ENCODE measurements at regions not wholly inside any gene's neighbourhood (a gene's known extent, or its start where the extent isn't known, plus 50 kb on each side); places are given as distances from the start of the nearest gene placed in this dataset.
A peak's percentile ranks its signal among the peaks of the same experiment; 100 is the strongest.

DNA sequence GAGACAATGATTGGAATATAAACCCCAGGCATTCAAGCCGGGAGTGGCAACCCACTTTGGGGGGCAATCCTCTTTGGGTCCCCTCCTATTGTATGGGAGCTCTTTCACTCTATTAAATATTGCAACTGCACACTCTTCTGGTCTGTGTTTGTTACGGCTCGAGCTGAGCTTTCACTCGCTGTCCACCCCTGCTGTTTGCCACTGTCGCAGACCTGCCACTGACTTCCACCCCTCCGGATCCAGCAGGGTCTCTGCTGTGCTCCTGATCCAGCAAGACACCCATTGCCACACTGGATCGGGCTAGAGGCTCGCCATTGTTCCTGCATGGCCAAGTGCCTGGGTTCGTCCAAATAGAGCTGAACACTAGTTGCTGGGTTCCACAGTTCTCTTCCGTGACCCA lies 222.8 kb upstream of the MANEA start:
- Histone ChIP-seq H3K4me3 (replicated peaks in 1 of 4; ENCODE audit: control extremely low read depth in 1 of 4, insufficient read depth in 1 of 4, low read depth in 3 of 4, low read length in 4 of 4) (no peak overlapping the region), H3K4me1 (ENCODE audit: control insufficient read depth, extremely low read depth, insufficient read depth, low read length) (no peaks in the 10 kb centered on the region), H3K27ac (ENCODE audit: insufficient read depth, low read length) (no peak overlapping the region), H3K79me2 (ENCODE audit: control insufficient read depth, insufficient read depth, low read length) (no peaks in the 10 kb centered on the region), H3K9ac (ENCODE audit: insufficient read depth, low read length) (no peak overlapping the region), H2AFZ (ENCODE audit: low read length) (no peak overlapping the region), H3K36me3 (ENCODE audit: control insufficient read depth, insufficient read depth, low read length) (no peaks in the 10 kb centered on the region), H3K4me2 (ENCODE audit: extremely low read depth, insufficient read depth, low read length) (no peak overlapping the region), H4K20me1 (ENCODE audit: control insufficient read depth, extremely low read depth, insufficient read depth, low read length) (no peaks in the 10 kb centered on the region), H3K9me3 (ENCODE audit: control insufficient read depth, insufficient read depth, low read depth, low read length) (no peaks in the 10 kb centered on the region), H3K27me3 (ENCODE audit: control insufficient read depth, insufficient read depth, low read length) (no peaks in the 10 kb centered on the region)
- TF ChIP-seq, protein P1, sequence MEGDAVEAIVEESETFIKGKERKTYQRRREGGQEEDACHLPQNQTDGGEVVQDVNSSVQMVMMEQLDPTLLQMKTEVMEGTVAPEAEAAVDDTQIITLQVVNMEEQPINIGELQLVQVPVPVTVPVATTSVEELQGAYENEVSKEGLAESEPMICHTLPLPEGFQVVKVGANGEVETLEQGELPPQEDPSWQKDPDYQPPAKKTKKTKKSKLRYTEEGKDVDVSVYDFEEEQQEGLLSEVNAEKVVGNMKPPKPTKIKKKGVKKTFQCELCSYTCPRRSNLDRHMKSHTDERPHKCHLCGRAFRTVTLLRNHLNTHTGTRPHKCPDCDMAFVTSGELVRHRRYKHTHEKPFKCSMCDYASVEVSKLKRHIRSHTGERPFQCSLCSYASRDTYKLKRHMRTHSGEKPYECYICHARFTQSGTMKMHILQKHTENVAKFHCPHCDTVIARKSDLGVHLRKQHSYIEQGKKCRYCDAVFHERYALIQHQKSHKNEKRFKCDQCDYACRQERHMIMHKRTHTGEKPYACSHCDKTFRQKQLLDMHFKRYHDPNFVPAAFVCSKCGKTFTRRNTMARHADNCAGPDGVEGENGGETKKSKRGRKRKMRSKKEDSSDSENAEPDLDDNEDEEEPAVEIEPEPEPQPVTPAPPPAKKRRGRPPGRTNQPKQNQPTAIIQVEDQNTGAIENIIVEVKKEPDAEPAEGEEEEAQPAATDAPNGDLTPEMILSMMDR (conservative IDR thresholded peaks at IDR 0.05 in 1 of 2, IDR thresholded peaks at IDR 0.05 in 1 of 2; ENCODE audit: low read depth in 1 of 2, low read length in 2 of 2), result no peak
- TF ChIP-seq EZH2 (IDR thresholded peaks at IDR 0.05; ENCODE audit: low read length, missing control alignments), result no peak
- DNase-seq (ENCODE audit: low read depth in 2 of 2), result no peak

DNA sequence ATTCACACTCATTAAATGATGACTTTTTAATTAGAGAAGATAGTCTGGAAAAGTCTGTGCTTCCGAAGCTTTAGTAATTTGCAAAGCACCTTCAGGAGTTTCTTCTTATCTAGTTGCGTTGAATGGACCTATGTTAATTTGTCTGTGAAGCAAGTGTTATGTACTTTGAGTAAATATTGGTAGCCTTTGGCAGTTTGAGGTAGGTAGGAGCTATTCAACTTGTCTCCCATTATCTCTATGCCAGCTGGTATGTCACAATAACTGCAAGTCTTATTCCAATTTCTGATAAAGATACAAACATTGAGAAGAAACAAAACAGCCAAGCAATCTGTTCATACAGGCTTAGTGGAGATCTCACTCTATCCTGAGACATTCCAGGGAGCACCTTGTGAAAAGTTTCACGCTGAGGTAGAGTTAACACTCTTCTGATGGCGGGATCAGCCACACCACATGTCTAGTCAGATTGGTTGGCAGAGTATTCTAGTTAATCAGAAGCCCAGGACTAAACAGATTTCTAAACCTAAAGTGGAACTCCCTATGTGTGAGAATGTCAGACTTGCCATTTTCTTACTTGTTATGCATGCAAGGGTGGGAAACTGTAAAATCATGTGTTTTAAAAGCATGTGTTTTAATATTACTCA lies 219.8 kb upstream of the MANEA start:
- no peak overlapping the region for H3K4me2 ChIP-seq (ENCODE audit: extremely low read depth, insufficient read depth, low read length)
- H3K36me3 ChIP-seq (ENCODE audit: control insufficient read depth, insufficient read depth, low read length), result no peaks in the 10 kb centered on the region
- no peaks in the 10 kb centered on the region for H3K9me3 ChIP-seq (ENCODE audit: control insufficient read depth, insufficient read depth, low read depth, low read length)
- no peak overlapping the region for H3K27ac ChIP-seq (ENCODE audit: insufficient read depth, low read length)
- no peak for DNase-seq (ENCODE audit: low read depth in 2 of 2)
- H3K27me3 ChIP-seq (ENCODE audit: control insufficient read depth, insufficient read depth, low read length), result no peaks in the 10 kb centered on the region
- H2AFZ ChIP-seq (ENCODE audit: low read length), result no peak overlapping the region
- H4K20me1 ChIP-seq (ENCODE audit: control insufficient read depth, extremely low read depth, insufficient read depth, low read length), result no peaks in the 10 kb centered on the region
- H3K4me1 ChIP-seq (ENCODE audit: control insufficient read depth, extremely low read depth, insufficient read depth, low read length), result no peaks in the 10 kb centered on the region
- no peak overlapping the region for H3K9ac ChIP-seq (ENCODE audit: insufficient read depth, low read length)
- no peak overlapping the region for H3K4me3 ChIP-seq (replicated peaks in 1 of 4; ENCODE audit: control extremely low read depth in 1 of 4, insufficient read depth in 1 of 4, low read depth in 3 of 4, low read length in 4 of 4)
- no peaks in the 10 kb centered on the region for H3K79me2 ChIP-seq (ENCODE audit: control insufficient read depth, insufficient read depth, low read length)
- no peak for TF ChIP-seq EZH2 (IDR thresholded peaks at IDR 0.05; ENCODE audit: low read length, missing control alignments)
- TF ChIP-seq, protein P1 (conservative IDR thresholded peaks at IDR 0.05 in 1 of 2, IDR thresholded peaks at IDR 0.05 in 1 of 2; ENCODE audit: low read depth in 1 of 2, low read length in 2 of 2), result no peak

DNA sequence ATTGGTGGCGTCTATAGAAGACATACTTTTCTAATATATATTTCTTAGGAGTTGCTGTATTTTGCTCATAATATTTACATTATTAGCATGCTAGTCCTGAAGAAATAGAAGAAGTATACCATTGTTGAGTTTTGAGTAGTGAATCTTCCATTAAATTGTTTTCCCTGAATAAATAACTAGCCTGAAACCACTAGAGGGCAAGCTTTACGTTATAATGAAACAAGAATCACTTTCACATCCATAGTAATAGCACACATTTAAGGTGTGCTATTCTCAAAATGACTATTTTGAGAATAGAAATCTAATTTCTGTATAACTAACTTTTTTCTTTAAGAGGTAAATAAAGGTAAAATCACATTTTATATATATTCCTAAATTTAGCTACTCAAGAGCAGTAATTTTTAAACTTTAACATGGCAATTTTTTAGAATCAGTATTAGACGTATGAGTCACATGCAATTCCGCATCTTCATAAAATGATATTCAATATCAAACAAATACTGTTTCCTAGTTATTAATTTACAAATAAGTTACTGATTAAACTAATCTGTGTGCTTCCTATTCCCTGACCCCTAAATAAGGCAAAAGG lies 213.2 kb upstream of the MANEA start:
- H3K9ac ChIP-seq (ENCODE audit: insufficient read depth, low read length), result no peak overlapping the region
- TF ChIP-seq, protein P1 (conservative IDR thresholded peaks at IDR 0.05 in 1 of 2, IDR thresholded peaks at IDR 0.05 in 1 of 2; ENCODE audit: low read depth in 1 of 2, low read length in 2 of 2), result peak in 1 of 2 donors; percentile 38
- no peak for TF ChIP-seq EZH2 (IDR thresholded peaks at IDR 0.05; ENCODE audit: low read length, missing control alignments)
- H4K20me1 ChIP-seq (ENCODE audit: control insufficient read depth, extremely low read depth, insufficient read depth, low read length), result no peaks in the 10 kb centered on the region
- H3K27me3 ChIP-seq (ENCODE audit: control insufficient read depth, insufficient read depth, low read length), result no peaks in the 10 kb centered on the region
- no peaks in the 10 kb centered on the region for H3K36me3 ChIP-seq (ENCODE audit: control insufficient read depth, insufficient read depth, low read length)
- no peak overlapping the region for H3K4me3 ChIP-seq (replicated peaks in 1 of 4; ENCODE audit: control extremely low read depth in 1 of 4, insufficient read depth in 1 of 4, low read depth in 3 of 4, low read length in 4 of 4)
- H3K79me2 ChIP-seq (ENCODE audit: control insufficient read depth, insufficient read depth, low read length), result no peaks in the 10 kb centered on the region
- H2AFZ ChIP-seq (ENCODE audit: low read length), result no peak overlapping the region
- peak; percentile 2 to 26 for DNase-seq (ENCODE audit: low read depth in 2 of 2)
- no peak overlapping the region for H3K4me2 ChIP-seq (ENCODE audit: extremely low read depth, insufficient read depth, low read length)
- no peaks in the 10 kb centered on the region for H3K4me1 ChIP-seq (ENCODE audit: control insufficient read depth, extremely low read depth, insufficient read depth, low read length)
- H3K27ac ChIP-seq (ENCODE audit: insufficient read depth, low read length), result no peak overlapping the region
- H3K9me3 ChIP-seq (ENCODE audit: control insufficient read depth, insufficient read depth, low read depth, low read length), result no peaks in the 10 kb centered on the region
